ENCODE measurements at regions not wholly inside any gene's neighbourhood (a gene's known extent, or its start where the extent isn't known, plus 50 kb on each side); places are given as distances from the start of the nearest gene placed in this dataset.

DNA sequence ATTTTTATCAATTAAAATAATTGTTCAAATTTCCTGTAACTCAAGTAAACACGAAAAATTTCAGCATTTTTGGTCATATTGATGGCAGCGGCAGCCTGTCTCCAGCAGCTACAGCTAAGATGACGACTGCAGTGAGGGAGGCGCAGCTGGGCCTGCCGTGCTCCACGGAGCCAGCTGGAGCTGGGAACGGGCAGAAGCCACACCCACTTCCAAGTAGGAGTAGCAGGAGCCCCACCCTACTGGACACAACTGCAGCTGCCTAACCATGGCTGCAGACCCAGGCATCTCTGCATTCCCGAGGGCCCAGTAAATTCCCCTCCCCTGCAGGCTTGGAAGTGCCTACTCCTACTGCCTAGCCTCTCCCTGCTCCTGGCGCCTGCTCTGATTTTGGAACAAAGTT lies 2031.7 kb downstream of the EFNA5 start:
- Histone ChIP-seq H3K9ac (ENCODE audit: low read length in 3 of 3) (no peak overlapping the region), H3K4me3 (ENCODE audit: low read length in 3 of 3) (no peak overlapping the region), H3K4me1 (ENCODE audit: control insufficient read depth in 2 of 3, insufficient read depth in 2 of 3, low read depth in 1 of 3, low read length in 3 of 3) (no peaks in the 10 kb centered on the region), H3K27ac (ENCODE audit: low read depth in 2 of 2, low read length in 2 of 2) (no peak overlapping the region), H3K9me3 (ENCODE audit: control insufficient read depth in 2 of 3, insufficient read depth in 1 of 3, low read length in 3 of 3) (no peaks in the 10 kb centered on the region), H3K27me3 (ENCODE audit: control insufficient read depth, insufficient read depth, low read length) (no peaks in the 10 kb centered on the region), H3K36me3 (ENCODE audit: control insufficient read depth in 2 of 3, insufficient read depth in 3 of 3, low read length in 3 of 3) (no peaks in the 10 kb centered on the region)
- no peak for TF ChIP-seq CTCF (IDR thresholded peaks at IDR 0.05; ENCODE audit: borderline replicate concordance, extremely low read depth, insufficient read depth)
- DNase-seq (no peak), FAIRE-seq (no peak)
- intact Hi-C loops (cut with DNase I), result no loop called here

DNA sequence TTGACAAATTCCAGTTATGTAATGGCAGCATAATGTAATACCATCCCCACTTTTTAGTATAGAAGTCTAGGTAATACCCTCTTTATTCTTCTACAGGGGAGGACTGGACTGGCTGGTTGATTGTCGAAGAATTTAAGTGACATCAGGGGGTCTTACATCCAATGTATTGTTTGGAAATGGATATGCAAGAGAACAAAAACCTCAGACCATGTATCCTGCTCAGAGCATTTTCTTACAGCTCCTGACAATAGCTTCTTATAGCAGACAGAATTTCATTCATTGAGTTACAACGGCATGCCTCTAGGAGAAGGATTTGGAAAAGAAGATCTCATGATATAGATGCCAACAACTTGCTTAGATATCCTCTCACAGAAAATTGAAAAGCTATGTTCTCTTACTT lies 2032.3 kb downstream of the EFNA5 start:
- FAIRE-seq, result no peak
- intact Hi-C loops (cut with DNase I), result no loop called here
- Histone ChIP-seq H3K27ac (ENCODE audit: low read depth in 2 of 2, low read length in 2 of 2) (no peak overlapping the region), H3K4me3 (ENCODE audit: low read length in 3 of 3) (no peak overlapping the region), H3K9ac (ENCODE audit: low read length in 3 of 3) (no peak overlapping the region), H3K36me3 (ENCODE audit: control insufficient read depth in 2 of 3, insufficient read depth in 3 of 3, low read length in 3 of 3) (no peaks in the 10 kb centered on the region), H3K9me3 (ENCODE audit: control insufficient read depth in 2 of 3, insufficient read depth in 1 of 3, low read length in 3 of 3) (no peaks in the 10 kb centered on the region), H3K27me3 (ENCODE audit: control insufficient read depth, insufficient read depth, low read length) (no peaks in the 10 kb centered on the region), H3K4me1 (ENCODE audit: control insufficient read depth in 2 of 3, insufficient read depth in 2 of 3, low read depth in 1 of 3, low read length in 3 of 3) (no peaks in the 10 kb centered on the region)
- DNase-seq, result no peak
- no peak for TF ChIP-seq CTCF (IDR thresholded peaks at IDR 0.05; ENCODE audit: borderline replicate concordance, extremely low read depth, insufficient read depth)

DNA sequence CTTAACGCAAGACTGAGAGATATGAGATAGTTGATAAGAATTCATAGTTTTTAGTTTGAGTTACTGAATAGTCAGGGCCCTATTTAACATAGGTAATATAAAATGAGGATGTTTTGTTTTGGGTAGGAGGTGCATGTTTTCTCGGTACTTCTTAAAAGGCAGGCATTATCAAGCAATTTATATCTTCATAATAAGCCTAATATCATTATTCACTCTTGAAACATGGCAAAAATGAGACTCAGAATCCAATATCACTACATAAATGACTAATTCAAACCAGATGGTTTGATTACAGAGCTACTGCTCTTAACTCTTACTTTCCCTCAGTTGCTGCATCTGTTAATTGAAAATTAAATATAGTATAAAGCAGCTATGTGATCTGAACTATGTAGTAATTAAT lies 2038.7 kb downstream of the EFNA5 start:
- Histone ChIP-seq H3K36me3 (ENCODE audit: control insufficient read depth in 2 of 3, insufficient read depth in 3 of 3, low read length in 3 of 3) (no peaks in the 10 kb centered on the region), H3K4me3 (ENCODE audit: low read length in 3 of 3) (no peak overlapping the region), H3K4me1 (ENCODE audit: control insufficient read depth in 2 of 3, insufficient read depth in 2 of 3, low read depth in 1 of 3, low read length in 3 of 3) (no peaks in the 10 kb centered on the region), H3K9me3 (ENCODE audit: control insufficient read depth in 2 of 3, insufficient read depth in 1 of 3, low read length in 3 of 3) (no peaks in the 10 kb centered on the region), H3K9ac (ENCODE audit: low read length in 3 of 3) (no peak overlapping the region), H3K27me3 (ENCODE audit: control insufficient read depth, insufficient read depth, low read length) (no peaks in the 10 kb centered on the region), H3K27ac (ENCODE audit: low read depth in 2 of 2, low read length in 2 of 2) (no peak overlapping the region)
- no peak for DNase-seq
- no peak for TF ChIP-seq CTCF (IDR thresholded peaks at IDR 0.05; ENCODE audit: borderline replicate concordance, extremely low read depth, insufficient read depth)
- no peak for FAIRE-seq
- intact Hi-C loops (cut with DNase I), result no loop called here

- intact Hi-C loops (cut with DNase I), result no loop called here
- Histone ChIP-seq H3K27me3 (ENCODE audit: control insufficient read depth, insufficient read depth, low read length) (no peaks in the 10 kb centered on the region), H3K27ac (ENCODE audit: low read depth in 2 of 2, low read length in 2 of 2) (no peak overlapping the region), H3K4me1 (ENCODE audit: control insufficient read depth in 2 of 3, insufficient read depth in 2 of 3, low read depth in 1 of 3, low read length in 3 of 3) (no peaks in the 10 kb centered on the region), H3K9me3 (ENCODE audit: control insufficient read depth in 2 of 3, insufficient read depth in 1 of 3, low read length in 3 of 3) (no peaks in the 10 kb centered on the region), H3K9ac (ENCODE audit: low read length in 3 of 3) (no peak overlapping the region), H3K4me3 (ENCODE audit: low read length in 3 of 3) (no peak overlapping the region), H3K36me3 (ENCODE audit: control insufficient read depth in 2 of 3, insufficient read depth in 3 of 3, low read length in 3 of 3) (no peaks in the 10 kb centered on the region)
- no peak for TF ChIP-seq CTCF (IDR thresholded peaks at IDR 0.05; ENCODE audit: borderline replicate concordance, extremely low read depth, insufficient read depth)
- DNase-seq, result no peak
- FAIRE-seq, result no peak
These were observed 2039.9 kb downstream of the EFNA5 start for GRCh38 chr5:105630803-105631202.
